Astrocyte (in vitro differentiated cells and primary cell): ENCODE measurements at regions not wholly inside any gene's neighbourhood (a gene's known extent, or its start where the extent isn't known, plus 50 kb on each side); places are given as distances from the start of the nearest gene placed in this dataset.

ENCODE experiments used
- DNase-seq: peaks from one replicate; pipeline ENCODE4 v3.0.0-alpha.2; 2010; ENCODE audit warnings: low read depth
- FAIRE-seq: peaks from 2 replicates; lab custom pipeline; 2011; peaks lifted over from hg19 to GRCh38; lab: Jason Lieb, UNC
- H2AFZ ChIP-seq: 2 replicates; pipeline ENCODE4 v1.6.0; 2012; ENCODE audit warnings: low read depth, low read length, inconsistent platforms
- H3K27ac ChIP-seq: 2 replicates; pipeline ENCODE4 v1.5.1; 2011; ENCODE audit warnings: low read depth, low read length, inconsistent platforms
- H3K27me3 ChIP-seq: 2 replicates; pipeline ENCODE4 v1.6.0; 2011; ENCODE audit warnings: low read length, inconsistent platforms; ENCODE audit not compliant: insufficient read depth
- H3K36me3 ChIP-seq: 2 replicates; pipeline ENCODE4 v1.5.1; 2011; ENCODE audit warnings: low read length, inconsistent platforms; ENCODE audit not compliant: insufficient read depth
- H3K4me1 ChIP-seq: 2 replicates; pipeline ENCODE4 v1.5.1; 2011; ENCODE audit warnings: low read length, inconsistent platforms; ENCODE audit not compliant: insufficient read depth
- H3K4me2 ChIP-seq: 2 replicates; pipeline ENCODE4 v1.6.0; 2012; ENCODE audit warnings: low read length, inconsistent platforms
- H3K4me3 ChIP-seq: 2 replicates; pipeline ENCODE4 v1.5.1; 2011; ENCODE audit warnings: low read depth, mild to moderate bottlenecking, low read length, inconsistent platforms; ENCODE audit not compliant: insufficient read depth
- H3K79me2 ChIP-seq: 2 replicates; pipeline ENCODE4 v1.6.0; 2012; ENCODE audit warnings: mild to moderate bottlenecking, low read length, inconsistent platforms; ENCODE audit not compliant: insufficient read depth
- H3K9ac ChIP-seq: 2 replicates; pipeline ENCODE4 v1.6.0; 2012; ENCODE audit warnings: mild to moderate bottlenecking, low read length, inconsistent platforms
- H3K9me3 ChIP-seq: 2 replicates; pipeline ENCODE4 v1.5.1; 2012; ENCODE audit warnings: low read depth, mild to moderate bottlenecking, low read length, inconsistent platforms; ENCODE audit not compliant: insufficient read depth
- H4K20me1 ChIP-seq: 2 replicates; pipeline ENCODE4 v1.6.0; 2012; ENCODE audit warnings: low read length, inconsistent platforms; ENCODE audit not compliant: insufficient read depth
- H3K27ac Mint-ChIP-seq: one replicate; pipeline ENCODE4 v1.8.0; 2021; ENCODE audit warnings: mild to moderate bottlenecking, mixed read lengths; ENCODE audit not compliant: unreplicated experiment
- H3K27me3 Mint-ChIP-seq: one replicate; pipeline ENCODE4 v1.8.0; 2021; ENCODE audit warnings: low read depth, mixed read lengths; ENCODE audit not compliant: unreplicated experiment
- H3K36me3 Mint-ChIP-seq: one replicate; pipeline ENCODE4 v1.8.0; 2021; ENCODE audit warnings: low read depth, mixed read lengths; ENCODE audit not compliant: unreplicated experiment
- H3K4me1 Mint-ChIP-seq: one replicate; pipeline ENCODE4 v1.8.0; 2021; ENCODE audit warnings: low read depth, mixed read lengths; ENCODE audit not compliant: unreplicated experiment
- H3K4me3 Mint-ChIP-seq: one replicate; pipeline ENCODE4 v1.8.0; 2021; ENCODE audit warnings: mild to moderate bottlenecking, moderate library complexity, mixed read lengths; ENCODE audit not compliant: unreplicated experiment
- H3K9me3 Mint-ChIP-seq: one replicate; pipeline ENCODE4 v1.8.0; 2021; ENCODE audit warnings: mild to moderate bottlenecking, mixed read lengths; ENCODE audit not compliant: unreplicated experiment
- EZH2 ChIP-seq: IDR thresholded peaks from 2 replicates; pipeline ENCODE4 v1.6.1; 2012; ENCODE audit warnings: mild to moderate bottlenecking, low read length, inconsistent platforms; ENCODE audit not compliant: insufficient read depth
- TF ChIP-seq, protein P1 (sequence below): IDR thresholded peaks from 2 replicates; pipeline ENCODE4 v1.5.1; 2011; ENCODE audit warnings: low read depth, mild to moderate bottlenecking, inconsistent platforms, low read length, moderate library complexity; ENCODE audit not compliant: insufficient read depth

DNA sequence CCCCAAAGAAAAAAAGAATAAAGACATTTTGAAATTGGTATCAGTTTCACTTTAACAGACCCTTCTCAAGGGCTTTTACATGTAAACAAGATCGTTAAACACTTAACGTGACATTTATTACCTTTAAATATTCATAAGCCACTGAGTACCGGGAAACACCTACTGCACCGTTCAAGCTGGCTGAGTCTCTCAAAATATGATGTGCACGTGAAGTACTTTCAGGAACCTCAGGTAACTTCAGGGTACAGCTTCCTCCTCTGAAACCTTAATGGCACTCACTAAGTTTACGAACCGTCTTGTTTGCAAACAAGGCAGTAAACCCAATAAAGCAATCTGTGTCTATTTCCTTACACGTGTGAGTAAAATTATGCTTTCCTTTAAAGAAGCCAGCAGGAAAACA lies 105.5 kb upstream of the TENM4 start:
- Histone ChIP-seq H4K20me1 (no peaks in the 10 kb centered on the region), H3K4me1 (no peaks in the 10 kb centered on the region), H3K36me3 (no peaks in the 10 kb centered on the region), H3K27me3 (no peaks in the 10 kb centered on the region), H3K79me2 (no peaks in the 10 kb centered on the region), H3K4me3 (no peak overlapping the region), H3K9me3 (no peaks in the 10 kb centered on the region), H3K27ac (no peak overlapping the region), H3K9ac (no peak overlapping the region), H3K4me2 (no peak overlapping the region), H2AFZ (no peak overlapping the region)
- Mint-ChIP-seq H3K27me3 (peaks cover 6% of the 10 kb centered on the region), H3K4me1 (peaks cover 10% of the 10 kb centered on the region), H3K27ac (no peak overlapping the region), H3K9me3 (no peaks in the 10 kb centered on the region), H3K36me3 (no peaks in the 10 kb centered on the region), H3K4me3 (no peak overlapping the region)
- FAIRE-seq (no peak), DNase-seq (no peak)
- TF ChIP-seq EZH2 = no peak
- TF ChIP-seq, protein P1, sequence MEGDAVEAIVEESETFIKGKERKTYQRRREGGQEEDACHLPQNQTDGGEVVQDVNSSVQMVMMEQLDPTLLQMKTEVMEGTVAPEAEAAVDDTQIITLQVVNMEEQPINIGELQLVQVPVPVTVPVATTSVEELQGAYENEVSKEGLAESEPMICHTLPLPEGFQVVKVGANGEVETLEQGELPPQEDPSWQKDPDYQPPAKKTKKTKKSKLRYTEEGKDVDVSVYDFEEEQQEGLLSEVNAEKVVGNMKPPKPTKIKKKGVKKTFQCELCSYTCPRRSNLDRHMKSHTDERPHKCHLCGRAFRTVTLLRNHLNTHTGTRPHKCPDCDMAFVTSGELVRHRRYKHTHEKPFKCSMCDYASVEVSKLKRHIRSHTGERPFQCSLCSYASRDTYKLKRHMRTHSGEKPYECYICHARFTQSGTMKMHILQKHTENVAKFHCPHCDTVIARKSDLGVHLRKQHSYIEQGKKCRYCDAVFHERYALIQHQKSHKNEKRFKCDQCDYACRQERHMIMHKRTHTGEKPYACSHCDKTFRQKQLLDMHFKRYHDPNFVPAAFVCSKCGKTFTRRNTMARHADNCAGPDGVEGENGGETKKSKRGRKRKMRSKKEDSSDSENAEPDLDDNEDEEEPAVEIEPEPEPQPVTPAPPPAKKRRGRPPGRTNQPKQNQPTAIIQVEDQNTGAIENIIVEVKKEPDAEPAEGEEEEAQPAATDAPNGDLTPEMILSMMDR = no peak

DNA sequence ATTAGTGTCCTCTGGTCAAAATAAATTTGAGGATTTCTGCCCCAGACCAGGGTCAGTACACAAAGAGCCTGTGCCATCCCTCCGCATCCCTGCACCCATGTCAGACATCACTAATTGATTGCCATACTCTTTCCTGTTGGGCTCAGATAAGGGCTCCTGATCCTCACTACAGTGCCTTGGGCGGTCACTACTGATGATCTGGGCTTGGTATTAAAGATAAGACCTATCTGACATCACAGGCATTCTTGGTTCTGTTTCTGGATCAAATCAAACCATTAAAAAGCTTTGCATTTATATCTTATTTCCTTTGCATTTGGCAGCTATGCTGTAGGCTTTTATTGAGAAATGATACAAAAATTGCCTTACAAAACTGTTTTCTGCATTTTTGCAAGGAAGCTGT lies 103.5 kb upstream of the TENM4 start:
- H3K4me2 ChIP-seq = no peak overlapping the region
- DNase-seq (no peak), FAIRE-seq (no peak)
- no peak for TF ChIP-seq EZH2
- TF ChIP-seq, protein P1 = no peak
- Mint-ChIP-seq H3K36me3 (no peaks in the 10 kb centered on the region), H3K27me3 (peaks cover 6% of the 10 kb centered on the region), H3K9me3 (no peaks in the 10 kb centered on the region), H3K27ac (no peak overlapping the region), H3K4me1 (peaks cover 10% of the 10 kb centered on the region), H3K4me3 (no peak overlapping the region)
- H3K79me2 ChIP-seq = no peaks in the 10 kb centered on the region
- no peaks in the 10 kb centered on the region for H3K4me1 ChIP-seq
- no peaks in the 10 kb centered on the region for H3K9me3 ChIP-seq
- no peaks in the 10 kb centered on the region for H4K20me1 ChIP-seq
- no peaks in the 10 kb centered on the region for H3K36me3 ChIP-seq
- H3K4me3 ChIP-seq = no peak overlapping the region
- no peaks in the 10 kb centered on the region for H3K27me3 ChIP-seq
- H3K9ac ChIP-seq = no peak overlapping the region
- H2AFZ ChIP-seq = no peak overlapping the region
- no peak overlapping the region for H3K27ac ChIP-seq

DNA sequence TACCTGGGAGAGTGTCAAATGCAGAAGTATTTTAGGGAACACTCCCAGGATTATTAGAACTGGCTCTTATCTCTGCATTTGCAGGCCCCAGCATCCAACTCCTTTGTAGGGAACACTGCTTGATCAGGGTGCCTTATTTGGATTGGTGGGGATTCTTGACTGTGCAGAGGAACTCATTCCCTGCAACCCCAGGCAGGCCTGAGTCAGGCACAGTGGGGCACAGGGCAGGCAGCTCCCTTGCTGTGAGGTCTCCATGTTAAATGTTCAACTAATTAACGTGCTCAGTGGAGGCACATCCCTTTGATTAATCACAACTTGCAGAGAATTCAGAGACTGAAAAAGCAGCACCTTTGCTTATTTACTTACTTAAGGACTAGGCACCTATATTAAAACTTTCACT lies 102.3 kb upstream of the TENM4 start:
- Mint-ChIP-seq H3K36me3 (no peaks in the 10 kb centered on the region), H3K4me3 (no peak overlapping the region), H3K27ac (no peak overlapping the region), H3K9me3 (no peaks in the 10 kb centered on the region), H3K27me3 (peaks cover 10% of the 10 kb centered on the region), H3K4me1 (peaks cover 5% of the 10 kb centered on the region)
- no peak for DNase-seq
- H3K27ac ChIP-seq = no peak overlapping the region
- H3K4me2 ChIP-seq = no peak overlapping the region
- H3K27me3 ChIP-seq = no peaks in the 10 kb centered on the region
- no peaks in the 10 kb centered on the region for H4K20me1 ChIP-seq
- no peak for FAIRE-seq
- H3K4me1 ChIP-seq = no peaks in the 10 kb centered on the region
- H2AFZ ChIP-seq = no peak overlapping the region
- TF ChIP-seq, protein P1 = no peak
- TF ChIP-seq EZH2 = no peak
- no peaks in the 10 kb centered on the region for H3K79me2 ChIP-seq
- H3K4me3 ChIP-seq = no peak overlapping the region
- H3K9me3 ChIP-seq = no peaks in the 10 kb centered on the region
- H3K9ac ChIP-seq = no peak overlapping the region
- no peaks in the 10 kb centered on the region for H3K36me3 ChIP-seq
